SIG-M5 (cell line): ENCODE measurements at regions not wholly inside any gene's neighbourhood (a gene's known extent, or its start where the extent isn't known, plus 50 kb on each side); places are given as distances from the start of the nearest gene placed in this dataset.
"Not testable (repeated sequence)": the region's sequence is repeated elsewhere in the genome, so short reads cannot be mapped to it uniquely, and the experiment has no call there.

Experiments used
- DNase-seq: peaks from one replicate; lab custom pipeline; 2025; lab: John Stamatoyannopoulos, UW

- DNase-seq, result no peak
These were observed 184.7 kb downstream of the C9orf50 start for GRCh38 chr9:129435988-129436717.

- DNase-seq, result no peak
These were observed 185.6 kb downstream of the C9orf50 start for GRCh38 chr9:129435291-129435690.

GRCh38 chr9:129434187-129434586 is 186.7 kb downstream of the C9orf50 start:
- DNase-seq, result no peak

- no peak for DNase-seq
These were observed 188.4 kb downstream of the C9orf50 start for GRCh38 chr9:129432297-129433154.

DNA sequence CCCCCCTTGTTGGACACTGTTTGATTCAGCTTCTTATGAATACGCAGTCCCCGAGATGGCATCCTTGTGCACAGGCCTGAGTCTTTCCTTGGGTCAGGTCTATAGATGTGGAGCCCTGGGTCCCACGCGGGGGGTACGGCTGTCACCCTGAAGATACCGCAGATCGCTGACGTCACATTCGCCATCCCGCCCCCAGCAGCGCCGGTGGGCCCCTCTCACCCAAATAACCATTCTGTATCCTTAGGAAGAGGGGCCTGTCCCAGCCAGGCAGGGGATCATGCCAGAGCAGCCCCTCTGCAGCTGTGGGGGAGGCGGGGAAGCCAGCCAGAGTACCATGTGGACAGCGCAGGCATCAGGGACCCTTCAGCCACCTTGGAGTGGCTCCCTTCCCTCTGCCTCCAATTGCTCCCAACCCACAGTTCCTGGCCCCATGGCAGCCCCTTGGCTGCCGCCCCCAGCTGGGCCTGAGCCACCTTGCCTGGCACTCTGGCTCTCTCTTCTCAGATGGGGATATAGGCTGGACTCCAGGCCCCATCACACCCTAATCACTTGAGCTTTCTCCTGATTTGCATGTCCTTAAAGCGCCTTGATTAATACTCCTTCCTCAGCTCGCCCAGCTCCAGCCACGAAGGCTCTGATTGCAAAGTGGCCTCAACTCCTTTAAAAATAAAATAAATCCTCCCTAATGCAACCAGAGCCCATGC is 189.8 kb downstream of the C9orf50 start:
- no peak for DNase-seq

- no peak for DNase-seq
These were observed 191.9 kb downstream of the C9orf50 start for GRCh38 chr9:129428864-129429577.

GRCh38 chr9:129427149-129427548 is 193.8 kb downstream of the C9orf50 start:
- no peak for DNase-seq

DNA sequence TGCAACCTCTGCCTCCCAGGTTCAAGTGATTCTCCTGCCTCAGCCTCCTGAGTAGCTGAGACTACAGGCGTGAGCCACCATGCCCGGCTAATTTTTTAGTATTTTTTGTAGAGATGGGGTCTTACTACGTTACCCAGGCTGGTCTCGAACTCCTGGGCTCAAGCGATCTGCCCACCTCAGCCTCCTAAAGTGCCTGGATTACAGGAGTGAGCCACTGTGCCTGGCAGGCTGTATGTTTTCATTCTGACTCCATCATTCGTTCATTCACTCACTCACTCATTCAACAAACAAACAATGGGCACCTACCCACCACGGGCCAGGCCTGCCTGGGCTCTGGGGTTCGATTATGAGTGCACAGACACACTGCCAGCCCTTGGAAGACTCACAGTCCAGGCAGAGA is 197.1 kb downstream of the C9orf50 start:
- DNase-seq, result not testable (repeated sequence)

GRCh38 chr9:129423216-129423615 is 197.7 kb downstream of the C9orf50 start:
- no peak for DNase-seq

GRCh38 chr9:129422843-129423192 is 198.1 kb downstream of the C9orf50 start:
- DNase-seq, result no peak

DNA sequence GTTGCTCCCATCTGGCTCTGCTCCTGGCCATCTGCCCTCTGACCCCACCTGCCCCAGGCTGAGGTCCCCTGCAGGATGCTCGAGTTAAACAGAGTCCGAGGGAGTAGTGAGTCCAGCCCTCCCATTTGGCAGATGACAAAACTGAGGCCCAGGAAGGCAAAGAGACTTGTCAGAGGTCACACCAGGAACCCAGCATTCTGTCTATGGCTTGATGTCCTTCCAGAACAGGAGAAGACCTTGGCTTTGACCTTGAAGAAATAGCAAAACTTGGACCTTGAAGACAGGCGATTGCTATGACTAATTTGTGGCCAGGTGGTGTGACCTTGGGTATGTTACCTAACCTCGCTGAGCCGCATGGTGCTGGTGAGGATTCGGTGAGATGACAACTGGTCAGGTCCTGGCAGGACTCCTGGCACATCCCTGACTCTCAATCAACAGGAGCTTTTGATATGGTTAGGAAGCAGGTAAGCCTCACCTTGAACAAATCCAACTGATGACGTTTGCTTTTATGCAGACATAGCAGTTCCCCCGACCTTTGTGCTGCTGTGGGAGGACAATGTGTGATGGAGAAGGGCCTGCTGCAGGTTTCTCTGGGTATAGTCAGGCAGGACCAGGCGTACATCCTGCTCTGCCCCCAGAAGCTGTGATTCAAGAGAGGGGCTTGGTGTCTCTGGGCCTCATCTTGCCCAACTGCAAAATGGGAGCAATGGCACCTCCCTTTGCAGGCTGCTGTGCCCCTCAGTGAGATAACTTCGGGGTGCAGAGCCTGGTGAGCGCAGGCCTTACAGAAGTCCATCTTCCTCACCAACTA is 198.7 kb downstream of the C9orf50 start:
- no peak for DNase-seq

GRCh38 chr9:129421371-129421770 is 199.5 kb downstream of the C9orf50 start:
- DNase-seq, result no peak

DNA sequence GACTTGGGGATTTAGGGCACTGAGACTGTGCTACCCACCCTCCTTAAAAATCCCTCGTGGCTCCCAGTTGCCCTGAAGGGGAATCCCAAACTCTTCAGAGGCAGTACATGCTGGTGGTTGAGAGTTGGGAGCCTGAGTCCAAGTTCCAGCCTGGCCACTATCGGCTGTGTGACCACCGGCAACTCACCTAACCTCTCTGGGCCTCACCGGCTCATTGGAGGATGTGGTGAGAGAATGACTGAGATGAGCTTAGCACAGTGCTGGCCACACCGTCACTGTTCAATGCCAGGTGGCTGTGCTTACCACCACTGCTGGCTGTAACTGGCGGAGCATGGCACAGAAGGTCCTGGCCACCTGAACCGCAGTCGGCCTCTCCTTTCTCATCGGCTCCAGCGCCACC is 200.2 kb downstream of the C9orf50 start:
- DNase-seq, result no peak

DNA sequence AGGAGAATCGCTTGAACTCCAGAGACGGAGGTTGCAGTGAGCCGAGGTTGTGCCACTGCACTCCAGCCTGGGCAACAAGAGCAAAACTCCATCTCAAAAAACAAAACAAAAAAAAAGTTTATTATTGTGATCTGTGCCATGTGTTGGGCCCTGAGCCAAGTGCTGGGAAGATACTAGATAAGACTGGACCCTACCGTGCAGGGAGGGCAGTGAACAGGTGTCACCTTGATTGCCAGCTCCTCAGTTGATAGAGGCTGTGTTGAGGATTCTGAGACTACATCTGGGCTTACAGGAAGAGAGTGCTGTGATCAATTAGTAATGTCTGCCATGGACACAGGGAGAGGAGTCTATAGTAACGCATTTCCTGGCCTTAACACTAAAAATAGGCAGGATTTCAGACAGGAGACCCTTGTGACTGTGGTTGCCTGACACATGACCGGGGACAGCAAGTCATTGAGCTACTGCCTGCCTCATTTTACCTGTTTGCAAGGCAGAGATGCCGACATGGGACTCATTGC is 201.5 kb downstream of the C9orf50 start:
- DNase-seq, result no peak

- no peak for DNase-seq
These were observed 202.4 kb downstream of the C9orf50 start for GRCh38 chr9:129418451-129418850.

DNA sequence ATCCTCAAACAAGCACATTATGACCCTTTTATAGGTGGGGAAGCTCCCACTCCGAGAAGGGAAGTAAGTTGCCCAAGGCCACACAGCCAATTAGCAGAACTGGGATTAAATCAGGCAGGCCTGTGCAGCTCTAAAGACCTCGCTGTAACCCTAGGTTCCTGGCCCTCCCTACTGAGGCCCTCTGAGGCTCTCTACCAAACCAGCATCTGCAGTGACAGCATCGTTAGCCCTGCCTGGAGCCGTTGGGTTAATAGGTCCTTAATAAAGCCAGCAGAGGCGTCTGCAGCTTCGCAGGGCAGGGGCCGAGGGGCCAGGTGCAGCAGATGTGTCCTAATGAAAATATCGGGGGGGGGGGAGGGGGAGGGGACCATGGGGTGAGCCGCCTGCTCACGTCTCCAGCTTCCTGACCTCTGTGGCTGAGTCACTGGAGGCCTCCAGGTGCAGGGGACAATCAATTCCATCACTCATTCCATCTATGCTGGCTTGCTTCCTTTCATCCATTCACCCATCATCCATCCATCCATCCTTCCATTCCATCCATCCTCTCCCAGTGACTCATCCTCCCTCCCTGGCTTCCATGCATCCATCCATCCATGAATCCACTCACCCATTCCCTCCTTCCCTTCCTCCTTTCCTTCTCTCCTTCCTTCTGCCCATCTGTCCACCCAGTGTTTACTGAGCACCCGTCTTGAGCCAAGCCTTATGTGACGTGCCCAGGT is 203.9 kb downstream of the C9orf50 start:
- no peak for DNase-seq

GRCh38 chr9:129415942-129416651 is 204.8 kb downstream of the C9orf50 start:
- no peak for DNase-seq

DNA sequence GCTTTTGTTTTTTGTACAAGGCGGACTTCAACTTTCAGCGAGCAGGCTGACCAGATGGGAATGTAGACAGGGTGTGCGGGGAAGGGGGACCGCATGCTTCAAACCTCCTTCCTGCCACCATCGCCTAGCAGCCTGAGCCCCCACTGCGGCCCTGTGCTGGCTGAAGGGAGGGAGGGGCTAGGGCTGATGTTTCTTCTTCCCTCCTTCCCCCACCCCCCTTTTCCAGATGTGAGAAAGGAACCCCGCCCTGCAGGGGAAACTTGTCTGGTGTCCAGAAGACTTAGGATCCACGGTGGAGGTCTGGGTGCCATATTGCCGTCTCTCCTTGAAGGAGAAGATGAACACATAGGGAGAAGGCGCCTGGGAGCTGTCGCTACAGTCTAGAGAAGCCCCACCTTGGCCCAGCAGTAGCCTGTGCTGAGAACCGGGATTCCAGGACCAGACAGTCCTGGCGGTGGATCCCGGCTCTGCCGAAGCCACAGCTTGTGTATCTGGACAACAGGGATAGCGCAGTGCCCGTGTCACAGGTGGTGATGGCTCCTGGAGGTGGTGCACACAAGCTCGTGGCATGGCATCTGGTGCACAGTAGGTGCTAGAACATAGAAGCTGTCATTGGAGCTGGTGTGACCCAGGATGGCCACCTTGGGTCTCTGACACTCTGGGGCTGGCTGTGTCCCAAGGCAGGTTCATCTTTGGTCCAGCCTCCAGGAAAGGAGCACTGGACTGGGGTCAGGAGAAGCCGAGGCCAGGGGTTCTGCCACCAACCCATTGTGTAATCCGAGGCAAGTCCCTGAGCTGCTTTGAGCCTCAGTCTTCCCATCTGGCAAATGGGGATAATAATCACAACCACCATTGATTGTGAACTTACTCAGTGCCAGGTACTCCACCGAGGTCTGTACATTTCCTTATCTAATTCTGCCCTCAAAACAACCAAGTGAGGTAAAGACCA is 205.6 kb downstream of the C9orf50 start:
- DNase-seq, result no peak
